HG03469 (cell line): ENCODE measurements at regions not wholly inside any gene's neighbourhood (a gene's known extent, or its start where the extent isn't known, plus 50 kb on each side); places are given as distances from the start of the nearest gene placed in this dataset.
"Not testable (repeated sequence)": the region's sequence is repeated elsewhere in the genome, so short reads cannot be mapped to it uniquely, and the experiment has no call there.

Experiments
- ATAC-seq: cut with Tn5 transposase; IDR thresholded peaks from one replicate; pipeline ENCODE4 v1.9.1; 2021; ENCODE audit warnings: mild to moderate bottlenecking, moderate library complexity, moderate number of reproducible peaks; ENCODE audit not compliant: unreplicated experiment

GRCh38 chr2:163132207-163132606 lies 293.6 kb upstream of the KCNH7 start:
- ATAC-seq, result not testable (repeated sequence)

- ATAC-seq, result no peak
Measured at GRCh38 chr2:163123526-163123925, 285.0 kb upstream of the KCNH7 start.

- ATAC-seq, result no peak
Measured at GRCh38 chr2:163122257-163122656, 283.7 kb upstream of the KCNH7 start.

GRCh38 chr2:163121483-163121882 lies 282.9 kb upstream of the KCNH7 start:
- no peak for ATAC-seq

- ATAC-seq, result no peak
Measured at GRCh38 chr2:163119966-163120365, 281.4 kb upstream of the KCNH7 start.

GRCh38 chr2:163086940-163087339 lies 248.4 kb upstream of the KCNH7 start:
- no peak for ATAC-seq

GRCh38 chr2:163085366-163086024 lies 246.9 kb upstream of the KCNH7 start:
- ATAC-seq, result not testable (repeated sequence)

GRCh38 chr2:163081754-163082153 lies 243.2 kb upstream of the KCNH7 start:
- ATAC-seq, result no peak

- ATAC-seq, result no peak
Measured at GRCh38 chr2:163077241-163077640, 238.7 kb upstream of the KCNH7 start.

GRCh38 chr2:163066085-163066484 lies 227.5 kb upstream of the KCNH7 start:
- no peak for ATAC-seq

- no peak for ATAC-seq
Measured at GRCh38 chr2:163062524-163062923, 224.0 kb upstream of the KCNH7 start.

- ATAC-seq, result no peak
Measured at GRCh38 chr2:163046615-163047014, 208.0 kb upstream of the KCNH7 start.

GRCh38 chr2:163045830-163046229 lies 207.3 kb upstream of the KCNH7 start:
- ATAC-seq, result no peak

GRCh38 chr2:163044114-163044513 lies 205.5 kb upstream of the KCNH7 start:
- ATAC-seq, result no peak

- ATAC-seq, result no peak
Measured at GRCh38 chr2:163043201-163043600, 204.6 kb upstream of the KCNH7 start.

- no peak for ATAC-seq
Measured at GRCh38 chr2:163039266-163039665, 200.7 kb upstream of the KCNH7 start.

GRCh38 chr2:163028807-163029206 lies 190.2 kb upstream of the KCNH7 start:
- no peak for ATAC-seq

GRCh38 chr2:163026136-163026775 lies 187.7 kb upstream of the KCNH7 start:
- ATAC-seq, result not testable (repeated sequence)

- ATAC-seq, result not testable (repeated sequence)
Measured at GRCh38 chr2:163016882-163017281, 178.3 kb upstream of the KCNH7 start.

- no peak for ATAC-seq
Measured at GRCh38 chr2:163011000-163011399, 172.4 kb upstream of the KCNH7 start.

GRCh38 chr2:163008642-163009041 lies 170.1 kb upstream of the KCNH7 start:
- no peak for ATAC-seq

- ATAC-seq, result no peak
Measured at GRCh38 chr2:162994718-162995117, 156.2 kb upstream of the KCNH7 start.

- no peak for ATAC-seq
Measured at GRCh38 chr2:162992828-162993227, 154.3 kb upstream of the KCNH7 start.
